ENCODE measurements at regions not wholly inside any gene's neighbourhood (a gene's known extent, or its start where the extent isn't known, plus 50 kb on each side); places are given as distances from the start of the nearest gene placed in this dataset.
A peak's percentile ranks its signal among the peaks of the same experiment; 100 is the strongest.
"Not testable (repeated sequence)": the region's sequence is repeated elsewhere in the genome, so short reads cannot be mapped to it uniquely, and the experiment has no call there.

DNA sequence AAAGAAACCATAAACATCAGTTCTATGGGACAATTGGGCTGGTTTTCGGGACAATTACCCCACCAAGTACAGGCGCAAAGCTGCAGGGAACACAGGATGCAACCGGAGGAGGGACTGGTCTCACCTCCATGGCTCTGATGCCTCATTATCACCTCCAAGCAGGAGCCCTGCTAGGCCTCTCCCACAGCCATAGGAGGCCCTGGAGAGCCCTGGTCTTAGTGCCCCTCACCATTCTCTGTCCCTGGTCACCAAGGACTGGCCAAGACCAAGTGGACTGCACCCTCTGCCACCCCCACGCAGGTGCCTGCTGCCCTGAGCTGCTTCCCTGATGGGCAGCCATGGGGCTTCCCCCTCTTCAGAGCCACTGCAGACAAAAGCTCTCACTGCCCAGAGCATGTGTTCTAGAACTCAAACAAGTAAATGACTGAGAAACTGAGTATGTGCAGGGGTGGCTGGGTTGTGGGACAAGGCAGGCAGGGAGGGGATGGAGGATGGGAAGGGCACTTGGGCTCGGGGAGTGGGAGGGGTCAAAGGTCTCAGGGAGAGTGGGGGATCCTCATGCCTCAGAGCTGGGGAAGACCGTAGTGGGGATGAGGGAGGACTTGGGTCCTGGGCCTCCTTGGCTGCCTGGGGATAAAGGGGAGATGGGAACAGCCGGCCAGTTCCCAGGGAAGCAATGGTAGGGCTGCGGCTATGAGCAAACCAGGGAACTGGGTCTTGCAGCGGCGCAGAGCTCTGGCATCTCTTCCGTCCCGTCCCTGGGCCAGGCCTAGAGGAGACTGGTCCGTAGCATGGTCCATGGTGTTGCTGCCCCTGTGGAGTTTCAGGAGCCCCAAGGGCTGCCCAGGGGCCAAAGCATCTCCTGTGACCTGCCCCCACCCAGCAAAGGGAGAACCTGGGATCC lies 435.1 kb downstream of the PREX1 start:
- DNase-seq (ENCODE audit: low spot score in 2 of 2), result no peak
- FAIRE-seq, result no peak

DNA sequence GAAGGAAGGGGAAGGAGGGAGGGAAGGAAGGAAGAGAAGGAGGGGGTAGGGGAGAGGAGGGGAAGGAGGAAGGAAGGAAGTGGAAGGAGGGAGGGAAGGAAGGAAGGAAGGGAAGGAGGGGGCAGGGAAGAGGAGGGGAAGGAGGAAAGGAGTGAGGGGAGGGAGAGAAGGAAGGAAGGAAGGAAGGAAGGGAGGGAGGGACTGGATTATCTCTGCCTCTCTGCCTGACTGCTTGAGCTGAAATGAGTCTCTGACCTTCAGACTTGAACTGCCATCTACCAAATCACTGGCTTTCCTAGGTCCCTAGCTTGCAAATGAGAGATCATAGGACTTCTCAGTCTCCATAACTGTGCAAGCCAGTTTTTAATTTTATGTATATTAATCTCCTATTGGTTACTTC lies 436.8 kb downstream of the PREX1 start:
- no peak for FAIRE-seq

DNA sequence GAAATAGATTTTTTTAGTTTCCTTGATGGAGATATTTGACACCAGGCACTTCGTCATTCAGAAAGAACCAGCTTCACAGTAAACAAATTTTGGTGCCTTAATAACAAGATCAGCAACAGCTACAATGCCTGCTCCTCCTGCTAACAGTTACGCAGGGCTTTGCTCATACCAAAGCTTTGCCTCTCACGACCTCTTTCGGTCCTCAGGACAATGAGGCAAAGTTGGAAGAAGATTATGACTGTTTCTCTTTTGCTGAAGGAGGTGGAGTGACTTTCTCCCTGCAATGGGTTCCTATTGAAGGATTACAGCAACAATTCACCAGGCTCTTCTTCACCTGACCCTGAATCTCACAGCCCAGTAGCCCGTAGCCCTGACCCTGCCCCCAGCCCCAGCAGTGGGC lies 440.1 kb downstream of the PREX1 start:
- DNase-seq (ENCODE audit: low spot score in 2 of 2) (no peak), FAIRE-seq (no peak)

More for the DNA sequence above, 436.8 kb downstream of the PREX1 start:
- DNase-seq (ENCODE audit: low spot score in 2 of 2), result no peak

DNA sequence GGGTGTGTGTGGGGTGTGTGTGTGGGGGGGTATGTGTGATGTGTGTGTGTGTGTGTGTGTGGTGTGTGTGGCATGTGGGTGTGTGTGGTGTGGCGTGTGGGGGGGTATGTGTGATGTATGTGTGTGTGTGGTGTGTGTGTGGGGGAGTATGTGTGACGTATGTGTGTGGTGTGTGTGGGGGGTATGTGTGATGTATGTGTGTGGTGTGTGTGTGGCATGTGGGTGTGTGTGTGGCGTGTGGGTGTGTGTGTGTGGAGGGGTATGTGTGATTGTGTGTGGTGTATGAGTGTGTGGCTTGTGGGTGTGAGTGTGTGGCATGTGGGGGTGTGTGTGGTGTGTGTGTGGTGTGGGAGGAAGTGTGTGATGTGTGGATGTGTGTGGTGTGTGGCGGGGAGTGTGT lies 442.3 kb downstream of the PREX1 start:
- DNase-seq (ENCODE audit: low spot score in 2 of 2), result no peak
- FAIRE-seq, result no peak

DNA sequence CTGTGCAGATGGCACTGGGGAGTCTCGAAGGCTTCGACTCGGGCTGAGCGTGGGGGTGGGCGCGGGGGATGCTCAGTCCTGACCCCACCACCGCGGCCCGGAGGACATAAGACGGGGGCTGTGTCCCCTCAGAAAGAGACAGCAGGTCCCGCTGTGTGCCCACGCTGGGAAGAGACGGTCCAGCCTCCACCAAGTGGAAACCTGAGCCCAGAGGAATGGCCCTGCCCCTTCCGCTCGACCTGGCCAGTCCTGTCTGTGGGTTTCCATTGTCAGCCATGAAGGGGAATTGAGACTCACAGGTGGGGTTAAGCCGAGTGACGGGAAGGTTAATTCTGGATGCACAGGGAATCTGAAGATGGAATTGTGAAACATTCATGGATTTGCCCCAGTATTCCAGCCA lies 442.7 kb downstream of the PREX1 start:
- DNase-seq (ENCODE audit: low spot score in 2 of 2) (no peak), FAIRE-seq (no peak)

DNA sequence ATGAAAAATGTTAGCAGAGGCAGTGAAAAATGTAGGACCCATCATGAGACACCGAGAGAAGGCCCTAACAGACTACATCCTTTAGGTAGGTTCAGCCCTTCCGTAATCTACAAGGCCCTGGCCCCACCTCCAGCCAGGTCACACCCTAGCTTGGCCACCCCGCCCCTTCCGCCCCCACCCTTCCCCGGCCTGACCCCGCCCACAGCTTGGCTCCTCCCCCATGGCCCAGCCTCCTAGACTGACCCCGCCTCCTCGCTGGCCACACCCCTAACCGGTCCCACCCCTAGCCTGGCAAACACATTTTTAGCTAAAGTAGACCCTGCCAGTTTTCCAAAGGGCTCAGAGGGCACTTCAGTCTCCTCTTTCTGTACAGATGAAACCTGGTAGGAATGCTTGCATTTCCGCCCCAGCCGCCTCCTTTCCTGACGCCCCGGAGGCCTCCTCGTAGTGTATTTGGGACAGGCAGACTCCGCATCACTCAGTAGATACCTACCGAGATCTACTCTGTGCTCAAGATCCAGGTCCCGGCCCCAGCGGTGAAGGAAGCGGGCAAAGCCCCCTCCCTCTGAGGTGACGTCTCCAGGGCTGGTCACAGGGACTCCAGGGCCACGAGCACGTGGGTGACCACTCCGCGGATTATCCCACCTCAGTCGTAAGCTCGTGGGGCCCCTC lies 443.5 kb downstream of the PREX1 start:
- DNase-seq (ENCODE audit: low spot score in 2 of 2) (no peak), FAIRE-seq (no peak)

DNA sequence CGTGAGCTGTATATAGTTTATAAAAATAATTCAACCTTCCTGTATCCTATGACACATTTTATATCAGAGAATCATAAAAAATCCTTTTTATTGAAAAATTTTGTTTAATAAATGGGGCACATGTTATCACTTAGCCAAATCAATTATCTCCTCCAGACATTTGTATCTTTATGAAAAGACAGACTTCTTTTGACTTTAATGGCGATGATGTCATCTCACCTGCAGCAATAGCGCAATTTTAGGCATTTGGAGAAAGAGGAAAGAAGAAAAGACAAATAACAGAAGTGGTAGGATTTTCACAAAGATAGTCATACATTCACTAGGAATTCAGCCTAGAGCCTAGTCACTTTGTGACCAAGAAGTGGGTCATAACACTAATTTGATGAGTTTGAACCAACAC lies 444.5 kb downstream of the PREX1 start:
- no peak for DNase-seq (ENCODE audit: low spot score in 2 of 2)
- no peak for FAIRE-seq

DNA sequence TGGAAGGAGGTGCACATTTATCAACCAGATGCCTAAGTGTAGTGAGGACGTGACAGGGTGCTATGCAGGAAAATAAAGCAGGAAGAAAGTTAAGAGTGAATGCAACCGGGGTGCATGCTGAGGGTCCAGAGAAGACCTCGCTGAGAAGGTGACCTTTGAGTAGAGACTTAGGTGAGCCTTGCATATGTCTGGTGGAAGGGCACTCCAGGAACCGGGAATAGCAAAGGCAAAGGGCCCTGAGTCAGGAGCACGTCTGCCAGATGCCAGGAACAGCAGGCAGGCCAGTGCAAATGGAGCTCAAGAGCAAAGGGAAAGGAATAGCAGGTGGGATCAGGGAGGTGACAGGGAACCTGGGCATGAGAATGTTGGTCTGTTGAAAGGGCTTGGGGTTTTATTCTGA lies 445.5 kb downstream of the PREX1 start:
- no peak for FAIRE-seq

DNA sequence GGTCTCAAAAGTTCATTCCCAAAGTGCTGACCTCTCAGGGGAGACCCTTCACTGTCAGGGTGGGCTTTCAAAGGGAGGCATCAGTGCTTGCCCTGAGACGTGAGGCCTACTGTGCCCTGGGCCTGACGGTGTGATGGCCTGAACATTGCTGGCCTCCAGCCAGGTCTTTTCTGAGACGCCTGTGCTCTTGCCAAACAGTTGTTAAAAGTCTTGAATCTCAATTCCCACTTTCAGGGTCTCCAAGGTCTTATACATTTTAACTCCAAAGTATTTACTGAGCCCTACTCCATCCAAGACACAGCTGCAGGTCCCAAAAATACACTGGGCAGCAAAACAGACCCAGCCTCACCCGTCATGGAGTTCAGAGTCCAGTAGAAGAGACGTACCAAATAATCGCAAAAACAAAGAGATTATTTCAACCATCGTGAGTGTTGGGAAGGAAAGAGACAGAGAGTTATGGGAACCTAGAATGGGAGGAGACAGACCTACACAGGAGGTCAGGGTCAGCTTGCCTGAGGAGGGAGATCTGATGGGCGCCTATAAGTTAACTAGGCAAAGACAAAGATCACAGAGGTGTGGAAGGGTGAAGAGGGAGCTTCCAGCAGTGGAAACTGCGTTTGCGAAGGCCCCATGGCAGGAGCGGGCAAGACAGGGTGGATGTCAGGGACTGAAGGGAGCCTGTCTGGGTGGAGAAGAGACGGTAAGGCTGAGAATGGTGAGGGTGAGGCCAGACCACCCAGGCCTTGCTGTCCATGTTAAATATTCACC lies 446.3 kb downstream of the PREX1 start:
- FAIRE-seq, result no peak
- no peak for DNase-seq (ENCODE audit: low spot score in 2 of 2)

More for the DNA sequence above, 445.5 kb downstream of the PREX1 start:
- DNase-seq (ENCODE audit: low spot score in 2 of 2), result no peak

DNA sequence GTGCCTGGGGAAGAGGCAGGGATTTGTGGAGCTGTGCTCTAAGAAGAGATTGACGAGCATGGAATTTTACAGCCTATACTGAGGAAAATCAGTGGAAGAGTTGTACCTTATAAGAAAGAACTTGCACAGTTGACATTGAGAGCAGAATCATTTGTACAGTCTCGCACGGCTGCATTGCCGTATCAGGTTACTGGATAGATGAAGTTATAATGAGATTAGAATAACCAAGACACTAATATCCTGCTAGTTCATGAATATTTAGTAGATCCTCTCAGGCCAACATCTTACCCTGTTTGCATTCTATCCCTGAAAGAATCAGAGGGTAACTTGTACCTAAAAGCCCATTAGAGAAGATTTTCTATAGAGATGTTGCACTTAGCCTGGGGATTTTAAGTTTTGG lies 447.1 kb downstream of the PREX1 start:
- FAIRE-seq (no peak), DNase-seq (ENCODE audit: low spot score in 2 of 2) (no peak)

DNA sequence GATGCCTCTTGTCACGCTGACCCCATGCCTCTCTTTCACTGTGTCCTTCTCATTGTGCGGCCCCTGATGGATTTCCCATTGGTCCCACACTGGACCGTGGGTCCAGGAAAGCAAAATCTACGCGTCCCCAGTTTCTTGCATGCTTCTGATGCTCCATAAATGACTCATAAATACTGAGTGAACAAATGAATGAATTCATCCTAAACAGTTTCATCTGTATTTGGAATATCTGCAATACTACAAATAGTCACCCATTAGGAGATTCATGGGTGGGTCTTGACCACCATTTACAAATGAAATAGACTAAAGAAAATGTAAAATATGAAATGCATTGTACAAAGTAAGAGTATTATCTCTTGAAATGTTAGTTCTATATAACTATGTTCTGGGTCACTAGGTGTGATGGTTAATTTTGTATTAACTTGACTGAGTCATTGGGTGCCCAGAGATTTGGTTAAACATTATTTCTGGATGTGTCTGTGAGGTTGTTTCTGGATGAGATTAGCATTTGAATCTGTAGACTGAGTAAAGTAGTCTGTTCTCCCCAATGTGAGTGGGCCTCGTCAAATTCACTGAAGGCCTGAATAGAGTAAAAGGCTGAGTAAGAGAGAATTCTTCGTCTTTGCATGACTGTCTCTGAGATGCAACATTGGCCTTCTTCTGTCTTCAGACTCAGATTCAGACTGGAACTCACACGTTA lies 448.7 kb downstream of the PREX1 start:
- no peak for FAIRE-seq
- DNase-seq (ENCODE audit: low spot score in 2 of 2), result no peak

DNA sequence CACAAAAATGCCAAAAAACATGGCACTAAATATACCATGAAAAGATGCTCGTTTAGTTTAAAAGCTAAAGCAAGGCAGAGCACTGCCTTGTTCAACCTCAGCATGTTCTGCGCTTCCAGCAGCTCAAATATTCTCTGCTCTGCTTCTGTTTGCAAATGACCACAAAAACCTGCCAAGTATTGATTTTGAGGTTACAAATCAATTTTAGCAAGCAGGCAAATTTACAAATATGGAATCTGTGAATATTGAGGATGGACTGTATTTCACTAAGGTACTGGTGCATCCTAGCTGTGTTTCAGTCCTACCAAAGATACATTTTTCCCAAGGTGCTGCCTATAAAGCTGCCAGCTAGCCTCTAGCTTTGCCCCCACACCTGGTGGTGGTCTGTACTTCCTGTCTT lies 449.9 kb downstream of the PREX1 start:
- FAIRE-seq, result no peak
- no peak for DNase-seq (ENCODE audit: low spot score in 2 of 2)

DNA sequence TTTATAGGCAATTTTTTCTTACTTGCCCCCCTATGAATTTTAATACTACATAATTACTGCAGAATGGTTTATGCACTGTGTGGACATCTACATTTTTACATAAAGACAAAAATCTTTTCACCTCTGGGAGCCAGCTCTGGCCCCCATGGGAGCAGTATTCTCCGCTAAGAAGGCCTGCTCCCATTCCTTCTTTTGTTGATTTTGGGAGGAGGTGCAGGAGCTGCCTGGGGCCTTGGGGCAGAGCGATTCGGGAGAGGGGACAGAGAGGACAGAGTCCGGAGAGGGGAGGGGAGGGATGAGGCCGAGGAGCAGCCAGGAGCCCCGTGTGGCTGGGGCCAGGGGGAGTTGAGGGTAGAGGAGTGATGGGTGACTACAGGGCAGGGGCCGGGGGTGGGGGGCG lies 452.0 kb downstream of the PREX1 start:
- DNase-seq (ENCODE audit: low spot score in 2 of 2) (no peak), FAIRE-seq (no peak)

DNA sequence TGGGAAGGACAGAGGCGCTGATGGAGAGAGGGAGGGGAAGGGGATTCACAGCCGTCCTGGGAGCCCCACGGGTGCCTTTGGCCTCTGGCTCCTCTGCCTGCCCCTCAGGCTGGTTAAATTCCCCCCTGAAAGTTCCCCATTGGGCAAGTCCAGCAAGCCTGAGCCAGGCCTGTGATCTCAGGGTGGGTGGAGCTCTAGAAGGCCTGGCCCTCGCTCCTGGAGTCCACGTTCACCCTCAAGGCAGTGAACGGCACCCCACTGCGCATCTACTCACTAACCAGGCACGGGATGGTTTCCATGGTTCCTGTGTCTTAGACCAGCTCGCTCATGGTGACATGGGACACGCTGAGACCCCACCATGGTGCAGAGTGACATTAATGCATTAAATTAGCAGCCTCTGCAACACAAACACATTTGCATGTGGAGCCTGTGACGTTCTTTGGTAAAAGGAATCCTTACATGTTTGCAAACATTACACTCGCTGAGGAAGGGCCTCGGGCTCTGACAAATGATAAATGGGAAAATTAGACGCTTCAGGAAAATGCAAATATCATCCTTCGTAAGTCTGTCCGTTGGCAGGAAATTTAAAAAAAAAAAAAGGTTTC lies 452.7 kb downstream of the PREX1 start:
- FAIRE-seq (no peak), DNase-seq (ENCODE audit: low spot score in 2 of 2) (no peak)

DNA sequence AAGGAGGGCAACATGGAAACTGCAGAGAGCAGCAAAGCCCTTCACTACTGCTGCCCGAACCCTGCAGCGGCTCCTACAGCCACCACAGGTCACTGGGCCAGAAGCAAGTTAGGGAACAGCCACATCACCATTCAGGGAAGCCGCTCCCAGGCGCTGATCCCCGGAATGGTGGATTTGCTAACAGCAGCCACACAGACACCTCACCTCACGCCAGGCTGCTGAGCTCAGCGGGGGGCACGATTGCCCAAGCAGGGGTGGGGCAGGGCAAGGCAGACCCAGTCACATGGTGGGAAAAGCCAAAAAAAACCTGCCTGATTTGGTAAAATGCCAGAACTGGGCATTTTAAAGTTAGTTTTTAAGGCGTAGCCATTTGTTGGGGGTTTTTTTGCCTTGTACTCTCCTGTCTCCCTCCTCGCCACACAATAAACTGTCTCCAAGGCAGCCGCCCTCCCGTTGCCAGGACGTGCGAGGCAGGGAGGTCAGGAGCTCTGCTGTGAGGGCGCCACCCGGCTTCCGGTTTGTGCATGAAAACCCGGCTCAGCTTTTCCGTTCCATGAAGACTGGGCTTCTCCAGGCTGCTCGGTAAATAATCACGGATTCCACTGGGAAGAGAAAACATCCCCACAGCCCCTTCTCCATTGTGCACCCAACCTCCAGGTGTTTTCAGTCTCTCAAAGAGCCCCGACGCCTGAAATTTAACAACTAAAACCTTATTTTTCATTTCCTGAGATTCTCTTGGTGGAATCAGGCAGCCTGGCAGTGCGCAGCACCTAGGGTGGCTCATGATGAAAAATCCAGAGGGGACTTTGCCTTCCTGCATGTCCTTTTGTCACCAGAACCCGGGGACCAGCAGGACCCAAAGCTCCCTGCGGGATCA lies 453.5 kb downstream of the PREX1 start:
- FAIRE-seq, result not testable (repeated sequence)
- DNase-seq (ENCODE audit: low spot score in 2 of 2), result peak in 1 of 2 donors; percentile 41

DNA sequence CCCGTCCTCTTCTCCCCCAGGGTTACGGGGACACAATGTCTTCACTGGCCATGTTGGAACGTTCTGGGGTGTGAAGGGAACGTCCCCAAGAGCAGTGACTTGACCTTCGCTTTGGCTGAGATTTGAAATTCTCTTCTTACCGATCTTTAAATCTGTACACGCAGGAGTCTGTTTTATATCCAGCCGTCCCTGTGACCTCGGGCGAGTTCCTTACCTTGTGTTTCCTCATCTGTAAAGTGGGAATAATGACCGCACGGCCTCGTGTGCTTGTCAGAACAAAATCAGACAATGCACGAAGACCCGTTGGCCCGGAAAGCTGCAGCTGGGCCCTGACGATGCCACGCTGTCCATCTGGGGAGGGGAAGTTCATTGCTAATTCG lies 454.3 kb downstream of the PREX1 start:
- DNase-seq (ENCODE audit: low spot score in 2 of 2), result no peak
- FAIRE-seq, result no peak

DNA sequence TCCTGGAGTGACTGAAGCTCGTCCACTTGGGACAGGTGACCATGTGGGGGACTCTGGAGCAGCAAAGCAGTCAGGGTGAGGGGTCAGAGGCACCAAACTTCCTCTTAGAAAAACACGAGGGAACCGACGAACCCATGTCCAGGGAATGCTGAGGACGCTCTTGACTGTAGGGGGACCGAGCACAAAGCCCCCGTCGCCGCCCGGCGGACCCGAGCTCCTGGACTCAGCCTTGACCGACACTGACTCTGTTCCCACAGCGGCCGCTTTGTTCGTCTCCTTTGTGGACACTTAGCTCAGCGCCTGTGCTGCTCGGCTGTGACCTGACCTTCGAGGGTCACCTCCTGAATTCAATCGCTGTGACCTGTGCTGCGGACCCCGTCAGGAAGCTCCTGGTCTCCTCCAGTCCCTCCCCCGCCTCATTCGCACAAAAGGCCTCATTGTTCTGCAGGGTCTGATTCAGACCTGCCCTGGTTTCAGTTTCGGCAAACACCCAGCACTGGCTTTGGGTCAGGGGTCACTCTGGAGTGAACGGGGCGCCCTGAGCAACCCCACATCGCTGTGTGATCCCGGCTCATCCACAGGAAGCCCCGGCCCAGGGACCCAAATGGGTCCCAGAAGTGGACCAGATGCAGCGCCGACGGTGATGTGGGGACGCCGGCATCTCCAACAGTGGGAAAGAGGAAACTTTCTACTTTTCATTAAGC lies 454.8 kb downstream of the PREX1 start:
- FAIRE-seq; DNase-seq (ENCODE audit: low spot score in 2 of 2): not testable (repeated sequence)

DNA sequence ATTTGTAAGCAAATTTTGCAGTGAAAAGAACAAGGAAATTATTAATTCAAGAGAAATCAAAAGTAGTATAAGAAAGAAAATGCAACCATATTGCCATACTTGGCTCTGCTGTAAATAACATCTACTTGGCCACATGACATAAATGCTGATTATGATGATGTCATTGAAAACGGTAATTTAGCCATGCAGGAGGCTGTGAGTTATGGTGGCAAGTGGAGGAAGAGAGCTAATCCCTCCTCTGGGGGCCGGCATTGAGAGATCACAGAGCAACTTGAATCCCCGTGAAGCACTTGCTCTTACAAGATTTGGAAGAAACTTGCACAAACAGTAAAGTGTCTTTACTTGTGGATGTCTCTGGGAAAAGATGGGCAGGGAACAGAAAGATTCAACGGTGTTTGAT lies 456.6 kb downstream of the PREX1 start:
- FAIRE-seq (no peak), DNase-seq (ENCODE audit: low spot score in 2 of 2) (no peak)

Data from frontal cortex (tissue), 3 donors.